MV-4-11 (cell line): ENCODE measurements at regions not wholly inside any gene's neighbourhood (a gene's known extent, or its start where the extent isn't known, plus 50 kb on each side); places are given as distances from the start of the nearest gene placed in this dataset.

Experiments used
- DNase-seq: peaks from one replicate; lab custom pipeline; 2025; lab: John Stamatoyannopoulos, UW

- DNase-seq = peak; percentile 4
Measured at GRCh38 chr4:146998157-146998556, 52.5 kb upstream of the TTC29 start.

- no peak for DNase-seq
Measured at GRCh38 chr4:147003956-147004809, 58.5 kb upstream of the TTC29 start.

DNA sequence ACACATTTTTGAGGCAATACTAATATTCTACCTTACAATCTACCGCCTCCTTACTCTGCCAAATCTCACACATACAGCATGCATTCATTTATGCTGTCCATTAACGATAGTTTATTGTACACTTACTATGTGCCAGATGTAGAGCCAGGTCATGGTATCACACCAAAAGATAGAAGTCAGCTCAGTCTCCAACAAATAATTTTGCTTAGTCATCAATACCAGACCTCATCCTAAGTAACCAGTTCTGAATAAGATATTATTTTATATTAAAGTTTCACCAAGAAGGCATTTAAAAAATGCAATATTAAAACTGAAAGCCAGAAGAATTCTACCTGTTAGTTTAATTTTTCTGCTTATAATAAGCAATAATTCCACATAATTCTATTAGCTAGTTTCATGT is 60.6 kb upstream of the TTC29 start:
- no peak for DNase-seq

DNA sequence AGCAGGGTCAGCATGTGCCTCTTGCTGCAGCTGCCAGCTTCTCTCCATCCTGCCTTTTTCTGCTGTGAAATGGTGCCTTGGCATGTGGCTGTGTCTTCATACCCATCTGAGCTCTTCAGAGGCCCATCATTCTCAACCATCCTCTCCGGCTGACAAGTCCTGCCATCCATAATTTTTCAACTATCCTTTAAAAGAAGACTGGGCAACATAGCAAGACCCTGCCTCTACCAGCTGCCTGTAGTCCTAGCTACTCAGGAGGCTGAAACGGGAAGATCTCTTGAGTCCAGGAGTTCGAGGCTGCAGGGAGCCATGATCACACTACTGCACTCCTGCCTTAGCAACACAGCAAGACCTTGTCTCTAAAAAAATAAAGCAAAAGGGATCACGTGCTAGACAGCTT is 64.2 kb upstream of the TTC29 start:
- no peak for DNase-seq

GRCh38 chr4:147011411-147011810 is 65.7 kb upstream of the TTC29 start:
- DNase-seq = no peak

GRCh38 chr4:147012059-147012707 is 66.5 kb upstream of the TTC29 start:
- DNase-seq = no peak

GRCh38 chr4:147014946-147015345 is 69.3 kb upstream of the TTC29 start:
- DNase-seq = no peak

- DNase-seq = no peak
Measured at GRCh38 chr4:147015491-147015890, 69.8 kb upstream of the TTC29 start.

GRCh38 chr4:147017081-147017480 is 71.4 kb upstream of the TTC29 start:
- DNase-seq = no peak

GRCh38 chr4:147019091-147019490 is 73.4 kb upstream of the TTC29 start:
- DNase-seq = peak; percentile 2

DNA sequence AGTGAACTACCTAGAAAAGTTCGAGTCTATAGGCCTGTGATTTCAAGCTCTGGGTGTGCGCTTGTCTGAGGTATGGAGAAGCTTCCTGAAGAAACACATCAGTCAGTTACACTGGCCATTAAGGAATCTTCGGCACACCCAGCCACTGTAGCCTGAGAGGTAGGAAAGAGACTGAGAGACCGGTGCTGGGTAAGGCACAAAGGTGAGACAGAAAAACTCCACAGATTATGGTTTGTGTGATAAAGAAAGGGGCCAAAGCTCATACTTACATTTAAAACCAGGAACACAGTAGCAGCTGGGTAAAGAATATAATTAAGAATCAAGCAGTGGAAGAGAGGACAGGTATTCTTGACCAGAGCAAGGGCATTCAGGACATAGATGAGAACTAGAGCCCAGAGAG is 74.8 kb upstream of the TTC29 start:
- no peak for DNase-seq

GRCh38 chr4:147025042-147025441 is 79.4 kb upstream of the TTC29 start:
- no peak for DNase-seq

DNA sequence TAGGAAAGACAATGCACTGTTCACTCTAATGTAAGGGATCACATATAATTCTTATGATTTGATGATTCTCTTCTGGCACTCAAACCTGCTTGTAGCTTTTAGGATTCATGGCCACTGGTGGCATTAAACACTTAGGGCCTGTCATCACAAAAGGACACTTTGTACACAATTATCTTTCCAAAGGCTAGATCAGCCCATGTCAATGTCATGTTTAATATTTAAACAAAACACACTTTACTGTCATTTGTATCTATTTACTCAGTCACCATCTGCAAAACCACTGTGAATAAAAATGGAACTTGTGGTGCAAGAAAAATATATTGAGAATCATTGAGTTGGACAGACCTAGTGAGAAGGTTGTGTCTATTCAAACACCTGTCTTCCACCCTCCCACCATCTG is 83.6 kb upstream of the TTC29 start:
- DNase-seq = no peak

DNA sequence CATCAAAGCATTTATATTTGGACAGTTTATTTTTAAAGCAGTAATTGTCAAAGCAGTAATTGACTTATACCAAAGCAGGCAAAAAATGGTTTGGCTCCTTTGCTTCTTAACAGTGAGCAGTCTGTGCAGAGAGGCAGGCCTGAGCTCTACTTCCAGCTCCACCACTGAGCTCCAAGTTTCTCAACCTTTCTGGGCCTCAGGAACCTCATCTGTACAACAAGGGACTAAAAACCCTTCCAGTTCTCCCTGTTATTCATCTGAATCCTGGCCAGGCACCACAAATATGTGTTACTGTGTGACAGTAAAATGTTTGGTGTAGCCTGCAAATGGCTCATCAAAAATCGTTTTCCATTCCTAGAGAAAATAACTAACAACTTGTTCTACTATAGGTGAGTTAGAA is 88.7 kb upstream of the TTC29 start:
- no peak for DNase-seq

DNA sequence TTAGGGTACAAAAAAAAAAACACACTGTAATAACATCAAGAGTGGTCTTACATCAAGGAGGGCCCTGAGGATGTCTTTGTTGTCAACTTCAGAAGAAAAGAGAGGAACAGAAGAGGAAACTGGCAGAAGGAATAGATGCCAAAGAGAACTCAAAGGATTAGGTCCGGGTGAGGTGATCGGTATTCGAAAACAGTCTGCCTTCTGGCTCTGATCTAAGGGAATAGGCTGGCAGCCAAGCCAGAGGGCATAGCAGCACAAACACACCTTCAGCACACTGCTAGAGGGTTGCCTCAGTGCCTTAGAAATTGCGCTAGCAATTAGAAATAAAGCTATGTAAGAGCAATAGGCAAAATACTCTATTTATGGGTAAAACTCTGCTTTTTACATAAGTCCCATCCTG is 91.4 kb upstream of the TTC29 start:
- no peak for DNase-seq

GRCh38 chr4:147039976-147040575 is 94.4 kb upstream of the TTC29 start:
- no peak for DNase-seq

DNA sequence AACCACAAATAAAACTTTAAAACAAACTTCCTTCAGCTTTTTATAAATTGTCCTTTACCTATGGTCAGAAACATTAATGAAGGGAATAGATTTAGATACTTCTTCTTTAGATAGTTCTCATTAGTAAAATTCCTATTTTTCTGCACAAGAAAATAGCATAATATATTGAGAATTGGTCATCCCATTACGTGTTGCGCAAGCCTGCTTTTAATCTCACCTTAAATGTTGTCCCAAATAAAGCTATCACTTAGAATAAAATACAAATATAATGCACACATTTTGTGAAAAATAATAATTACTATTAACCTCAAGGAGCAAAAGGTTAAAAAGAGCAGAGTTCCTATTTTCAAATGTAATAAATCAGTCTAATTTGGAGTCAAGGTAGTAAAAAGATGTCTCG is 95.2 kb upstream of the TTC29 start:
- DNase-seq = no peak

DNA sequence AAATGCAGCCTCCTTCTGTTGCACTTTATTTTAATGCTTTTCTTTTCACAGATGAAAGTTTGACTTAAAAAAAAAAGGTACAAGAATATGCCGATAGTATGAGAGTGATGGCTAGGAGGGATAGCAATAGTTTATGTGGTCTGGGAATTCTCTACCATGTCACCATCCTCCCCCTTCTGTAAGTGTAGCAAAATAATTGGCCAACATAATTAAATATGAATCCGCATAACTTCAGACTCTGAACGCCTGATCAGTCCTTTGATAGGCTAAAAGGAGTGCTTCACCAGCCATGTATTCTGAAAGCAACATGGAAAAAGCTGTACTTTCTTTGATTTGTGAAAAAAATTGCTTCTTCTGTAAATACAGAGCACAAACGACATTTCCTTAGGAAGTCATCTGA is 95.7 kb upstream of the TTC29 start:
- DNase-seq = no peak

DNA sequence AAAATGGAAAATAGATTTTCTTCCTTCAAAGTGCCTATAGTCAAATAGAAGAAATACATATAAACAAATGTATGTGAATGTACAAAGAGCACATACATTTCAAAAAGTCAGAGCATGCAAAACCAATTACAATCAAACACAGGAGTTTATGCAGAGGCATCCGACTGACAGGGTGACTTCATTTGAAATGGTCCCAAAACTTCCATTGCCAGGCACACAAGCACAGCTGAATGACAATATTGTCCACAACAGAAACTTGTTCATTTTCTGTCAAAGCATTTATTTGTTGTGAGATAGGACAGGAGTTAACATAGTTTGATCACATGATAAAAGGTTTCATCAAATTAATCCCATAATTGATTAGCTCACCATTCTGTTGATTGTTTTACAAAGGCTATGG is 96.4 kb upstream of the TTC29 start:
- DNase-seq = no peak

DNA sequence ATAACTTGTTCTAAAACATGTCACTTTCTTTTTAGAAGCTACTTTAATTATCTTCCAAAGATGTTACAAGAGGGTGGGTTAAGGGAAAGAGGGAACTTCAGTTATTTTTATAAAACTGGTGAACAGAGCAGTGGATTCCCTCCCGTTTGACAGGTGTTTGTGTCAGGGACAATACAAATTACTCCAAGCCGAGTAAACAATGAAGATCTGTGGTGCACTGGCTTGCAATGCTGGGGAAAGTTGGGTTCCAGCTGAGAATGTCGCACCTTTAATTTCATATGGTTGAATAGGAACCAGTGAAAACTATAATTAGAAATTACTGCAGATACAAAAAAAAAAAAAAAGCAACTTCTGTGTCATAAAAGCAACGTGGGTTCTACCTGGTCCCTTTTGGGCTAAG is 98.6 kb upstream of the TTC29 start:
- DNase-seq = no peak

DNA sequence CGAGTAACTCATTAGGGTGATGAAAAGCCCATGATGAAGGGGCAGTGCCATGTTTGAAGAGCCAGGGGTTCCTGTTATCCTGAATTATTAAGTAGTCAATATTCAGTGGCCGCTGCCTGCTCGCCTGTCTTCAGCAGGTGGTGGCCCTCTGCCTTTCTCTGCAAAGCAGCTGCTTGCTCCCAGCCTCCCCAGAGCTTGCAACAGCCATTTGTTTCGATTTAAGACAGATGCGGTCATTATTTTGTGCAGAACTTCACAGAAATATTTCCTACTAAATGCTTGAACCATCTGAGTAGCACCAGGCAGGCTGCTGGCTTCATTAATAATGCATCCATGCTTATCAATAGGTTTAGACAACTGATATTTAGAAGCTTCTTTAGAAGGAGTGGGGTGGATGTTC is 104.3 kb upstream of the TTC29 start:
- DNase-seq = no peak

GRCh38 chr4:147050356-147050765 is 104.7 kb upstream of the TTC29 start:
- DNase-seq = no peak

DNA sequence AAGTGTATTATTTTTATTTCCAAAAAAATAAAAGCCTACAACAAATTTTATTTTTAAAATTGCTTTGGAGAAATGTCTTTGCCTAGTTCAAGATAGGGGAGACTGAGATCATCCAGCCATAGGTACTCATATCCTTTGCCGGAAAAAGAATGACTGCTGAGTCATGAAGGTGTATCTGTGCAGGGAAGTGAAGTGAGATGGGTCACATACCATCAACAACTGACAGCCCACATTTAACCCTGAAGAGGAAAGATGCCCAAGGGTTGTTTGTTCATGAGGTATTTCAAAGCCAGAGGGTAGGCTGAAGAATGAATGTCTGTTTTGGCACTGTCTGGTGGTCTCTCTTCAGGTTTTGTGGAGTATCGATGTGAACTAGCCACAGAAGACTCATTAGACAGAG is 106.7 kb upstream of the TTC29 start:
- no peak for DNase-seq
